CD4-positive, alpha-beta T cell (primary cell): ENCODE measurements at regions not wholly inside any gene's neighbourhood (a gene's known extent, or its start where the extent isn't known, plus 50 kb on each side); places are given as distances from the start of the nearest gene placed in this dataset.

ENCODE experiments used
- ATAC-seq: fragments of 200-7000 bp; cut with Tn5 transposase; one replicate; pipeline ENCODE4 v1.10.0; 2022; ENCODE audit warnings: mild to moderate bottlenecking; ENCODE audit not compliant: poor library complexity
- CTCF ChIA-PET: fragments of 350-600 bp; sonication (Branson Sonifier 250); formaldehyde crosslinking; loops from one replicate; lab custom pipeline; 2021; ENCODE audit warnings: antibody characterized with exemption, inconsistent platforms; lab: Charles Lee
- POLR2A ChIA-PET: fragments of 350-600 bp; sonication (Branson Sonifier 250); formaldehyde crosslinking; loops from one replicate; lab custom pipeline; 2021; ENCODE audit warnings: antibody characterized with exemption, inconsistent platforms; lab: Charles Lee
- DNase-seq, 14 experiments: peaks; one replicate each; pipeline ENCODE4 v3.0.0-alpha.2; 2013 to 2020; ENCODE audit warnings: mixed read lengths in 2 of 14
- H3K27ac ChIP-seq, 2 donors: one replicate each; pipeline versions ENCODE4 v1.5.1 to v1.7.0; 2013; ENCODE audit warnings: low read length in 2 of 2, low read depth in 1 of 2, mild to moderate bottlenecking in 1 of 2
- H3K27me3 ChIP-seq, 2 experiments: 1 replicate in 1 of 2; 2 replicates in 1 of 2; pipeline versions ENCODE4 v1.6.1 to v1.7.0; 2013; ENCODE audit warnings: low read length in 2 of 2, control low read depth in 1 of 2, mild to moderate bottlenecking in 1 of 2, moderate library complexity in 1 of 2; ENCODE audit not compliant: insufficient read depth in 2 of 2, control insufficient read depth in 1 of 2
- H3K36me3 ChIP-seq: one replicate; pipeline ENCODE4 v1.6.1; 2013; ENCODE audit warnings: low read length, control low read depth; ENCODE audit not compliant: insufficient read depth
- H3K4me1 ChIP-seq: one replicate; pipeline ENCODE4 v1.6.1; 2013; ENCODE audit warnings: low read length, control low read depth; ENCODE audit not compliant: insufficient read depth
- H3K4me3 ChIP-seq: one replicate; pipeline ENCODE4 v1.5.1; 2013; ENCODE audit warnings: mild to moderate bottlenecking, low read length, moderate library complexity
- H3K9me3 ChIP-seq, 2 experiments: 1 replicate in 1 of 2; 2 replicates in 1 of 2; pipeline versions ENCODE4 v1.6.1 to v1.7.0; 2013; ENCODE audit warnings: low read length in 2 of 2, mild to moderate bottlenecking in 2 of 2, control low read depth in 1 of 2, moderate library complexity in 1 of 2; ENCODE audit not compliant: control insufficient read depth in 1 of 2, insufficient read depth in 1 of 2
- H3K27ac Mint-ChIP-seq: one replicate; pipeline ENCODE4 v1.8.0; 2020; ENCODE audit warnings: mixed read lengths
- H3K27me3 Mint-ChIP-seq: one replicate; pipeline ENCODE4 v1.8.0; 2021; ENCODE audit warnings: mixed read lengths
- H3K36me3 Mint-ChIP-seq: one replicate; pipeline ENCODE4 v1.8.0; 2021; ENCODE audit warnings: low read depth, mixed read lengths
- H3K4me1 Mint-ChIP-seq: one replicate; pipeline ENCODE4 v1.8.0; 2021; ENCODE audit warnings: low read depth, mixed read lengths
- H3K4me3 Mint-ChIP-seq: one replicate; pipeline ENCODE4 v1.8.0; 2020; ENCODE audit warnings: mild to moderate bottlenecking, mixed read lengths
- H3K9me3 Mint-ChIP-seq: one replicate; pipeline ENCODE4 v1.8.0; 2020; ENCODE audit warnings: mixed read lengths
- intact Hi-C, 2 experiments: fragments of 100-400 bp; cut with DNase I in 1 of 2; cut with micrococcal nuclease in 1 of 2; formaldehyde crosslinking; loops; one replicate each; pipeline versions ENCODE4 v1.15.1 to v1.9.0; 2023 to 2025; cut with DNase I, micrococcal nuclease
- TF ChIP-seq, protein P1 (sequence below): fragments of 200-600 bp; IDR thresholded peaks from one replicate; pipeline ENCODE4 v1.8.0; 2022; ENCODE audit warnings: antibody characterized with exemption, mild to moderate bottlenecking

GRCh38 chr4:4922441-4922840 is 63.0 kb downstream of the MSX1 start:
- Histone ChIP-seq H3K4me3 (no peak overlapping the region), H3K4me1 (peaks cover 16% of the 10 kb centered on the region), H3K27me3 (peaks cover 0 to 9% of the 10 kb centered on the region in 2 experiments), H3K9me3 (peaks cover 0 to 14% of the 10 kb centered on the region in 2 experiments), H3K36me3 (no peaks in the 10 kb centered on the region), H3K27ac (no peak overlapping the region)
- no peak overlapping the region for H3K4me3 Mint-ChIP-seq
- ChIA-PET CTCF (no interaction called here), POLR2A (no interaction called here)
- ATAC-seq: no peak
- H3K36me3 Mint-ChIP-seq: no peaks in the 10 kb centered on the region
- intact Hi-C loops: no loop called here
- H3K27ac Mint-ChIP-seq: no peak overlapping the region
- H3K27me3 Mint-ChIP-seq: peaks cover 41% of the 10 kb centered on the region
- H3K9me3 Mint-ChIP-seq: no peaks in the 10 kb centered on the region
- DNase-seq: peak in 1 of 14 experiments; percentile 21
- TF ChIP-seq, protein P1, sequence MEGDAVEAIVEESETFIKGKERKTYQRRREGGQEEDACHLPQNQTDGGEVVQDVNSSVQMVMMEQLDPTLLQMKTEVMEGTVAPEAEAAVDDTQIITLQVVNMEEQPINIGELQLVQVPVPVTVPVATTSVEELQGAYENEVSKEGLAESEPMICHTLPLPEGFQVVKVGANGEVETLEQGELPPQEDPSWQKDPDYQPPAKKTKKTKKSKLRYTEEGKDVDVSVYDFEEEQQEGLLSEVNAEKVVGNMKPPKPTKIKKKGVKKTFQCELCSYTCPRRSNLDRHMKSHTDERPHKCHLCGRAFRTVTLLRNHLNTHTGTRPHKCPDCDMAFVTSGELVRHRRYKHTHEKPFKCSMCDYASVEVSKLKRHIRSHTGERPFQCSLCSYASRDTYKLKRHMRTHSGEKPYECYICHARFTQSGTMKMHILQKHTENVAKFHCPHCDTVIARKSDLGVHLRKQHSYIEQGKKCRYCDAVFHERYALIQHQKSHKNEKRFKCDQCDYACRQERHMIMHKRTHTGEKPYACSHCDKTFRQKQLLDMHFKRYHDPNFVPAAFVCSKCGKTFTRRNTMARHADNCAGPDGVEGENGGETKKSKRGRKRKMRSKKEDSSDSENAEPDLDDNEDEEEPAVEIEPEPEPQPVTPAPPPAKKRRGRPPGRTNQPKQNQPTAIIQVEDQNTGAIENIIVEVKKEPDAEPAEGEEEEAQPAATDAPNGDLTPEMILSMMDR: no peak
- H3K4me1 Mint-ChIP-seq: peaks cover 13% of the 10 kb centered on the region

DNA sequence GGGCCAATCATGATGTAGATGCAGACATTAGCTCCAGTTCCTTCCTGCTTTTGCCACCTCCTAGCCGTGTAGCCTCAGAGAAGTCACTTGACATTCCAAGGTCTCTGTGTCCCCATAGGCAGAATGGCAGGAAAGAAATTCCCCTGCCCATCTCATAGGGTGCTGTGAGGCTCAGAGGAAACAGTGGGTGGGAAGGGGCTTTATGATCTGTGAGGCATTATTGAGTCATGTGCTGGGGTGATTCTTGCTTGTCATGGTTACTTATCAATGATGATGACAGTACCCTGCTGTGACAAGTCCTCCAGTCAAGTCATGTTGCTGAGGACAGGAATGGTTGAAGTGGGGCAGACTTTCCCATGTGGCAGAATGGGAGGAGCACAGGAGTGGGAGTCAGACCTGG is 63.7 kb downstream of the MSX1 start:
- CTCF ChIA-PET: no interaction called here
- POLR2A ChIA-PET: no interaction called here
- H3K27me3 Mint-ChIP-seq: peaks cover 44% of the 10 kb centered on the region

DNA sequence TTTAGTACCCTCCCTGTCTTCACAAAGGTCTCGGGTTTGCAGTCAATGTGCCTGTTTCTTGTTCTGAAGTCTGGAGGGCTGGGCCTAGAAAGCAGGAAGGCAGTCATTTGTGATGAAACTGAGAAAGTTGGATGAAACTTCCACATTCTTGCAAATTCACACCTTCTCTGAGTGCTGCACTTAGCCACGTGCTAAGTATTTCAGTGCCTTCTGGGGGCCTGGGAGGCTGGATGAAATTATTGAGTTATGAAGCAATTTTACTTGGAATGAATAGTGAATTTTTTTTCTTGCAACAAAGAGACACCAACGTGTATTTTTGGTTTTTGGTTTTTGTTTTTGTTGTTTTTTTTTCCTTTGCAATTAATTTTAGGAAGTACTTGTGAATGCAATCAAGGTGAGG is 71.2 kb downstream of the MSX1 start:
- no peaks in the 10 kb centered on the region for H3K4me1 Mint-ChIP-seq
- TF ChIP-seq, protein P1: no peak
- ATAC-seq (no peak), DNase-seq (no peak)
- H3K27me3 Mint-ChIP-seq: peaks cover 30% of the 10 kb centered on the region
- Histone ChIP-seq H3K36me3 (no peaks in the 10 kb centered on the region), H3K4me1 (no peaks in the 10 kb centered on the region), H3K4me3 (no peak overlapping the region), H3K27me3 (peaks cover 0 to 2% of the 10 kb centered on the region in 2 experiments), H3K27ac (no peak overlapping the region), H3K9me3 (peaks cover 0 to 10% of the 10 kb centered on the region in 2 experiments)
- no peak overlapping the region for H3K27ac Mint-ChIP-seq
- no peaks in the 10 kb centered on the region for H3K36me3 Mint-ChIP-seq
- CTCF ChIA-PET: no interaction called here
- no peaks in the 10 kb centered on the region for H3K9me3 Mint-ChIP-seq
- POLR2A ChIA-PET: no interaction called here
- intact Hi-C loops: no loop called here
- no peak overlapping the region for H3K4me3 Mint-ChIP-seq

More for the DNA sequence above, 63.7 kb downstream of the MSX1 start:
- Mint-ChIP-seq H3K9me3 (no peaks in the 10 kb centered on the region), H3K4me3 (no peak overlapping the region), H3K4me1 (peaks cover 13% of the 10 kb centered on the region), H3K36me3 (no peaks in the 10 kb centered on the region), H3K27ac (no peak overlapping the region)
- peaks cover 16% of the 10 kb centered on the region for H3K4me1 ChIP-seq
- H3K9me3 ChIP-seq: peaks cover 0 to 11% of the 10 kb centered on the region in 2 experiments
- H3K27me3 ChIP-seq: peaks cover 0 to 9% of the 10 kb centered on the region in 2 experiments
- H3K4me3 ChIP-seq: no peak overlapping the region
- no peak overlapping the region for H3K27ac ChIP-seq
- TF ChIP-seq, protein P1: no peak
- intact Hi-C loops: no loop called here
- ATAC-seq (no peak), DNase-seq (no peak)
- no peaks in the 10 kb centered on the region for H3K36me3 ChIP-seq
